ENCODE measurements at regions not wholly inside any gene's neighbourhood (a gene's known extent, or its start where the extent isn't known, plus 50 kb on each side); places are given as distances from the start of the nearest gene placed in this dataset.

- TF ChIP-seq, protein P1, sequence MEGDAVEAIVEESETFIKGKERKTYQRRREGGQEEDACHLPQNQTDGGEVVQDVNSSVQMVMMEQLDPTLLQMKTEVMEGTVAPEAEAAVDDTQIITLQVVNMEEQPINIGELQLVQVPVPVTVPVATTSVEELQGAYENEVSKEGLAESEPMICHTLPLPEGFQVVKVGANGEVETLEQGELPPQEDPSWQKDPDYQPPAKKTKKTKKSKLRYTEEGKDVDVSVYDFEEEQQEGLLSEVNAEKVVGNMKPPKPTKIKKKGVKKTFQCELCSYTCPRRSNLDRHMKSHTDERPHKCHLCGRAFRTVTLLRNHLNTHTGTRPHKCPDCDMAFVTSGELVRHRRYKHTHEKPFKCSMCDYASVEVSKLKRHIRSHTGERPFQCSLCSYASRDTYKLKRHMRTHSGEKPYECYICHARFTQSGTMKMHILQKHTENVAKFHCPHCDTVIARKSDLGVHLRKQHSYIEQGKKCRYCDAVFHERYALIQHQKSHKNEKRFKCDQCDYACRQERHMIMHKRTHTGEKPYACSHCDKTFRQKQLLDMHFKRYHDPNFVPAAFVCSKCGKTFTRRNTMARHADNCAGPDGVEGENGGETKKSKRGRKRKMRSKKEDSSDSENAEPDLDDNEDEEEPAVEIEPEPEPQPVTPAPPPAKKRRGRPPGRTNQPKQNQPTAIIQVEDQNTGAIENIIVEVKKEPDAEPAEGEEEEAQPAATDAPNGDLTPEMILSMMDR (IDR thresholded peaks at IDR 0.05), result no peak
- DNase-seq (ENCODE audit: low spot score), result no peak
- ATAC-seq (ENCODE audit: low FRiP score), result no peak
Observed at GRCh38 chr2:33791625-33792024, 192.5 kb upstream of the FAM98A start.

GRCh38 chr2:33788044-33788443, 188.9 kb upstream of the FAM98A start:
- DNase-seq (ENCODE audit: low spot score) (no peak), ATAC-seq (ENCODE audit: low FRiP score) (no peak)
- TF ChIP-seq, protein P1 (IDR thresholded peaks at IDR 0.05), result no peak

DNA sequence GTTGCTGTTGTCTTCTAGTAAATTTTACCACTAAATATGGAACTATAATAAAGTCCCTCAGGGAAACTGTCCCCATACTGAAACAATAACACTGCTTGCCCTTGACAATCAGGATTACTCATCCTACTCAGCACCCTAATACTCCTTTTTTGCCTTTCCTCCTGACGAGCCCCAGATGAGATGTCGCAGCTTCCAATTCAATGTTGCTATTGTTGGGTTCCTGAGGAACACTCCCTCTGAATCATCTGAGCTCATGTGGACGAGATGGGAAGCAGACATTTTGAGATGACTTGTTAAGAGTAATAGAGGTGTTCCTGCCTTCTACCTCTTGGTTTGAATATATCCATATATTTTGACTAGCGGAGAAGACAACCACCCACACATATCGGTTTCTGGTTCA, 187.8 kb upstream of the FAM98A start:
- DNase-seq (ENCODE audit: low spot score) (no peak), ATAC-seq (ENCODE audit: low FRiP score) (no peak)
- TF ChIP-seq, protein P1 (IDR thresholded peaks at IDR 0.05), result no peak

DNA sequence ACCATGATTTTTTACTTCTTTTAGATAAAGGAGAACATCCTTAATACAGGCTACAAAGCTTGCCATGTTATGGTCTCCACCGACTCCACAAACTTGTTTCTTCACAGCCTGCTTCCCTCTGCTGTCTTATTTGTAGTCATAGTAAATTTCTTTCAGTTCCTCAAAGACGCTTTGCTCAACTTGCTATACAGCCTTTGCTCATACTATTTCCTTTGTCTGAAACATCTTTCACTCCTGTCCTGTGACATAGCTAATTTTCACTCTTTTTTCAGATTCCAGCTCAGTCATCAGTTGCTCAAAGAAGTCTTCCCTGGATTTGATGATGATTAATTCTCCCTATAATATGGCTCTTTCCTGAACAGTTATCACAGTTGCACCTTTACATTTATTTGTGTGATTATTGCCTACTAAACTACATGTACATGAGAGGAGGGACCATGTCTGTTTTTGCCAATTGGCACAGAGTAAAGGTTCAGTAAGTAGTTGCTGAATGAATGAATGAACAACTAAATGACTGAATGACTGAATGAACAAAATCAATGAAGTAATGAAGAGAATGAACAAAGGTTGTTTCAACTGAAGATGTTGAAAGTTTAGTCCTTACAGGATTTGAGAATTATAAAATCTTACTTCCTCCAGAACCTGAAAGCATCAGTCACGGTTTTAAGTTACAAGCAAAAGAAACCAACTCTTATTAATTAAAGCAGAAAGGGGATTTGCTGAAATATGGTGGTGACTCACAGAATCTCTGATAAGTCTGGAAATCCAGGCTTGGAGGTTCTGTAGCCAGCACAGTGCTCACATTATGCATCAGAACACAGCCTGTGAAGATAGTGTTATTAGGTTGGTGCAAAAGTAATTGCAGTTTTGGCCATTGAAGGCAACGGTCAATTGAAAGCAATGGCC, 186.4 kb upstream of the FAM98A start:
- ATAC-seq (ENCODE audit: low FRiP score) (no peak), DNase-seq (ENCODE audit: low spot score) (no peak)
- TF ChIP-seq, protein P1 (IDR thresholded peaks at IDR 0.05), result no peak

DNA sequence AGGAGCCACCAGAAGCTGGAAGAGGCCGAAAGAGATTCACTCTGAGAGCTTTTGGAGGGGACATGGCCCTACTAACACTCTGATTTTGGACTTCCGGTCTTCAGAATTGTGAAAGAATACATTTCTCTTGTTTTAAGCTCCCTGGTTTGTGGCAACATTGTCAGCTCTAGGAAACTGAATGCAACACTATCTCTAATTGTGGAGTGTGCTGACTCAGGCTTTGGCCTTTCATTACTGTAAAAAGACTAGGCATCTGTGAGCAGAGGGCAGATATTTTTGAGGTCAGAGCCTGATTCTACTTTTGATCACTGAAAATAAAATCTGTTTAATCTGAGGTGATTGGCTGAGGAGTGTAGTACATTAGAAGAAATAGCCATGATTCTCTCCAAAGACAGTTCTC, 185.4 kb upstream of the FAM98A start:
- no peak for ATAC-seq (ENCODE audit: low FRiP score)
- no peak for DNase-seq (ENCODE audit: low spot score)
- TF ChIP-seq, protein P1 (IDR thresholded peaks at IDR 0.05), result no peak

DNA sequence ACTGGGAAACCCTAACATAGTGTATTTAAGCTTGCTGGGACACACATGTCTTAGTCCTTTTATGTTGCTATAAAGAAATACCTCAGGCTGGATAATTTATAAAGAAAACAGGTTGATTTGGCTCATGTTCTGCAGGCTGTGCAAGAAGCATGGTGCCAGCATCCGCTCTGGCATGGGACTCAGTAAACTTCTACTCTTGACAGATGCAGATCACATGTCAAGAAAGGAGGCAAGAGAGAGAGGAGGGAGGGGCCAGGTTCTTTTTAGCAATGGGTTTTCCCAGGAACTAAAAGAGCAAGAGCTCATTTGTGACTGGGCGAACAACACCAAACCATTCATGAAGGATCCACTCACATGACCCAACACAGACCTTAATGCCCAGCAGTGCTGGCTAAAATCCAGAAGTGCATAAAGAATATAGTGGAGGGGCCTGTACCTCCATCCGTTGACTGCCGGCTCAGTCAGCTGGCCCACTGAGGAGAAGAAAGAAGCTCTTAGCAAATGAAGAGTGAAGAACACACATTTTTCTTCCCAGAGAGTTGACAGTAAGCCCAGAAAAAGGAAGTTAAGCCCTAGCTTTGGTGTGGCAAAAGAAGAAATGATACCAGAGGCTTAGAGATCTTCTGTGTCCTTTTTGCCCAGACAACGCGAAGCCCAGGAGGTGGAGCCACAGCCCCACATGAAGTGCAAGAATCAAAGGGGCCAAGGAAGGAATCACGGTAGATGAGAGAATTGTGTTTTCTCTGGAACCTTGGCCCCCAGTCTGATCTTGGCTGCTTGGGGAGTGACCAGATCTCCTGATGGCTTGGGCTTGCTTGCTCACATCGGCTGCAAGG, 183.5 kb upstream of the FAM98A start:
- DNase-seq (ENCODE audit: low spot score) (no peak), ATAC-seq (ENCODE audit: low FRiP score) (no peak)
- TF ChIP-seq, protein P1 (IDR thresholded peaks at IDR 0.05), result no peak

Data from omental fat pad (tissue), 3 donors.